SHP77 treated with DMSO at 0.1 percent for 48 hours (cell line): ENCODE measurements at regions not wholly inside any gene's neighbourhood (a gene's known extent, or its start where the extent isn't known, plus 50 kb on each side); places are given as distances from the start of the nearest gene placed in this dataset.

ENCODE experiments used
- DNase-seq: peaks from one replicate; lab custom pipeline; 2025; lab: John Stamatoyannopoulos, UW

- no peak for DNase-seq
These were observed 170.7 kb downstream of the NEBL start for GRCh38 chr10:20726381-20726780.

DNA sequence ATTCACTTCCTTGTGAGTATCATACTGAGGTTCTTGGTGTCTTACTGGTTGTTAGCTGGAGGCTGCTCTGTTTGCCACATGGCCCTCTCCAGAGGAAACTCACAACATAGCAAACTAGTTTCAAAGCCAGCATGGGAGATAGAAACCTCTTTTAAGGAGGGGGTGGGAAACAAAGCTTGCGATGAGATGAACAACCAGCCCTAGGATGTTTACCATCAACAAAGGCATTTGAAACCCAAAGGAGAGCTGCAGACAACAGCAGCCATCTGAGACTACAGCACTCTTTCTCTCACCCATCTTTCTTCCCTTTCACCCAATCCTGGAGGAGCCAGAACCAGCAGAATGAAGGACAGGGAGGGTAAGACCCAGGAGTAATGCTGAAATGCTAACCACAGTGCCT is 182.1 kb downstream of the NEBL start:
- DNase-seq: no peak

DNA sequence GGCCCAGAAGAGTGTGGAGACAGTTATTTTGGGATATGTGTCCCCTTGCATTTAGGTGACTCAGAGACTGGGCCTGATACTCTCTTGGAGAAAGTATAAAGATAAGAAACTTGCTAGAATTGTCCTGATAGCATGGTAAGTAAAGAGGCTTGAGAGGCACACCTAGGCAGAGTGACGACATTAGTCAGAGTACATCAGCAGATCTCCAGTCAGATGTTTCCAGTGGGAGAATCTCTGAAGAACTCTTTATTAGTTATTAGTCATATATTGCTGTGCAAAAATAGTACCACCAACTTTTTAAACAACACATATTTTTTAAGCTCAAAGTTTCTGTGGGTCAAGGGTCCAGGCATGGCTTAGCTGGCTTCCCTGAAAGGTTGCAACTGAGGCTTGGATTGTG is 182.6 kb downstream of the NEBL start:
- no peak for DNase-seq

DNA sequence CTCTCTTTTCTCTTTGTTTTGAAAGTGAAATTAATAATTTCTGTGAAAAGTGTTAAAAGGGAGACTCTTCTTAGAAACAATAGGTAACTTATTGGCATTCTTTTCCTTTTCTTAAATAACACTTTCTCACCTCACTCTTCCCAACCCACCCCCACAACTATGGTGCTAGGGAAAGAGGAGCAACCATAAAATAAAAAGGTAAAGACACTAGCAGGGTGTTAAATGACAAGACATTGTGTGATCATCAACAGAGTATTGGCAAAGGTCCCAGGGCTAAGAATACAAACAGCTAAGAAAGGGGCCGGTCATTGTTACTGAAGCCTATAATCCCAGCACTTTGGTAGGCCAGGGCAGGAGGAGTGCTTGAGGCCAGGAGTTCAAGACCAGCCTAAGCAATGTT is 183.7 kb downstream of the NEBL start:
- DNase-seq: no peak

GRCh38 chr10:20712774-20713173 is 184.3 kb downstream of the NEBL start:
- no peak for DNase-seq

DNA sequence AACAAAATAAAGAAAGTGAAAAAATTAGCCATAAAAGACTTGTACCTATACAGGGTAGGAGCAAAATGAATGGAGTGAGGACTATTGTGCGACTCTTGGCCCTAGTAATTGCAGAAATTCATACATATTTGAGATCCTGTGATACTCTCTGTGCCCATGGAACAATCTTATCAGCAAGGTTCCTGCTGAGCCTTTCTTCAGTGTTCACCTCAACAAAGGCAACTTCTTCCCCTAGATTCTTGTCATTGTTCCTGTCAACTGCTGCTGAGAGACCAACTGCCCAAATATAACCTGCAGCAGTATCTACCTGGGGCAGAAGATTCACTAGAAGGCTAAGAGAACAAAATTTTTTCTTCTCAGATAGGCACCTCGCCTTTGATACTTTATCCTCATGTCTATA is 187.4 kb downstream of the NEBL start:
- DNase-seq: no peak

GRCh38 chr10:20708305-20708704 is 188.8 kb downstream of the NEBL start:
- DNase-seq: no peak

GRCh38 chr10:20707251-20707650 is 189.9 kb downstream of the NEBL start:
- DNase-seq: no peak

DNA sequence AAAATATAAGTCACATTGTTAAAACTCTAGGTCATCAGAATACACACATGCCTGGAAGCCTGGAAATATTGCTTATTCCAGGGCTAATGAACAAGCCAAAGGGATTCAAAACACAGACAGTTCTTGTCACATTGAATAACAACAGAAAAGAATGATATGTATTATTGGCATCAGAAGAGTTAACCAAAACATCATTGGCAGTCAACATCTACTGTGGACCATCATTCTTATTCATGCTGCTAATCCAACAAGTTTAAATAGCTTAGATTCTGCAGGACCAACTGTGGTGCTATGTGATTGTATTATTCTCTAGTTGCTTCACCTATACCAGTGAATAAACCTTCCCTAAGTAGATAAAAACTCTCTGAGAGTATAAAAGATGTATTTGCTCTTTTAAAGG is 198.3 kb downstream of the NEBL start:
- DNase-seq: no peak

GRCh38 chr10:20694296-20694695 is 202.8 kb downstream of the NEBL start:
- no peak for DNase-seq

- DNase-seq: no peak
These were observed 208.1 kb downstream of the NEBL start for GRCh38 chr10:20688797-20689544.

- DNase-seq: no peak
These were observed 211.0 kb downstream of the NEBL start for GRCh38 chr10:20686015-20686635.

- no peak for DNase-seq
These were observed 211.6 kb downstream of the NEBL start for GRCh38 chr10:20685462-20685861.

GRCh38 chr10:20683345-20683744 is 213.8 kb downstream of the NEBL start:
- DNase-seq: no peak

DNA sequence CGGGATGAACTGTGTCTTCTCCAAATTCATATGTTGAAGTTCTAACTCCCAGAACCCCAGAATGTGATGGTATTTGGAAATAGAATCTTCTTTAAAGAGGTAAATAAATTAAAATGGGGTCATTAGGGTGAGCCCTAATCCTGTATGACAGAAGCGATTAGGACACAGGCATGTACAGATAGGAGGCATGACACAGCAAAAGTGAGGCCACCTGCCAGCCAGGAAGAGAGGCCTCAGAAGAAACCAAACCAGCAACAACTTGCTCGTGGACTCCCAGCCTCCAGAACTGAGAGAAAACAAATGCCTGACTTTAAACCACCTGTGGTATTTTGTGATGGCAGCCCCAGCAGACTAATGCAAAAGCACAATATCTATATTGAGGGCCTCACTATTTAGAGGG is 214.3 kb downstream of the NEBL start:
- no peak for DNase-seq

DNA sequence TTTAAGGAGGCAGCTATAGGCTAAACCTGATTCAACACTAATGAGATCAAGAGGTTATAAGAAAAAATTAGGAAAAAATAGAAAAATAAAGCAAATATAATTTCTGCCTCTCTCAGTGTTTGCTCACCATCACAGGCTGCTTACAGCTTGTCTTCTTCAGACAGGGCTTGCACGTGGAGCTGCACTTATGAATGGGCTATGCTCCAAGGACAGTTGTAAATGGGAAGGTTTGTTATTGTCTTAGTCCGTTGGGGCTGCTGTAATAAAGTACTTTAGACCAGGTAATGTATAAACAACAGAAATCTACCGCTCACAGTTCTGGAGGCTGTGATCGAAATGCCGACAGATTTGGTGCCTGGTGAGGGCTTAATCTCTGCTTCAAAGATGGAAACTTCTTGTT is 219.8 kb downstream of the NEBL start:
- DNase-seq: no peak

- DNase-seq: no peak
These were observed 222.2 kb downstream of the NEBL start for GRCh38 chr10:20674926-20675325.

GRCh38 chr10:20673175-20673574 is 223.9 kb downstream of the NEBL start:
- no peak for DNase-seq

GRCh38 chr10:20672741-20673140 is 224.4 kb downstream of the NEBL start:
- no peak for DNase-seq

DNA sequence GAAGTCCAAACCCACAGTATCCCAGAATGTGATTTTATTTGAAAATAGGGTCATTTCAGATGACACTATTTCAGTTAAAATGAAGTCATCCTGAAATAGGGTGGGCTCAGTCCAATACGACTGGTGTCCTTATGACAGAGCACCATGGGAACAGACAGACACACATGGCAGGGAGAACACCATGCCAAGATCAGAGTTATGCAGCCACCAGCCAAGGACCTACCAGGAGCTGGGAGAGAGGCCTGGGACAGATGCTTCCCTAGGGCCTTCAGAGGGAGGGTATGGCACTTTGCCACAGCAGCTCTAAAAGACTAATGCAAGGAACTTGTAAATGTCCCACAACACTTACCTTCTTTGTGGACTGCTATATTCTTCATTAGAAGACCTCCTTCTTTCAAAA is 226.5 kb downstream of the NEBL start:
- DNase-seq: no peak

DNA sequence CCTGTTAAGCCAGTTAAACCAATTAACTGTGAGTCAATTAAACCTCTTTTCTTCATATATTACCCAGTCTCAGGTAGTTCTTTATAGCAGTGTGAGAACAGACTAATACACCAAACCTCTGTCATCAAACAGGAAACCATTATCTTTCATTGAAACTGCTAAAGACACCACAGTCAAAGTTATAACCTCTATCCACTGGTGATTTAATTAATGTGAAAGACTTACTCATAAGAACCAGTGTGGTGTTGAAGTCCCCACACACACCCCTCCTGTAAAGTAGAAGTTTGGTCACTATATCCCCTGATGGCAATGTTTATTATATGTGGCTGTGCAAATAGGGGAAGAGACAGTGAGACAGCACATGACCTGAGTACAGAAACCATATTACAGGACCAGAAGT is 228.1 kb downstream of the NEBL start:
- DNase-seq: no peak

DNA sequence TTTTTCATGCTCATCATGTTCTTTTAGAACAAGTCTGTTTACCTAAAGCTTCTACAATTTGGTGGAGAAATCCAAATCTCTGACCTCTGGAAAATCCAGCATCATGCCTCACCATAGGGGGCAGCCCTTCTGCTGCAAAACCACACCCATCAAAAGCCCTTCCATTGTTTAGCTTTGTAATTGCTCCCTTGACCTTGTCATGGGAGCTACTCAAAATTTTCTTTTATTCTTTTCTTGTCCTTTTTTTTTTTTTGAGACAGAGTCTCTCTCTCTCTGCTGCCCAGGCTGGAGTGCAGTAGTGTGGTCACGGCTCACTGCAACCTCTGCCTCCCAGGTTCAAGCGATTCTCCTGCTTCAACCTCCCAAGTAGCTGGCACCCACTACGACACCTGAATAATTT is 234.4 kb downstream of the NEBL start:
- DNase-seq: no peak

GRCh38 chr10:20659225-20659624 is 237.9 kb downstream of the NEBL start:
- no peak for DNase-seq

- DNase-seq: no peak
These were observed 239.0 kb downstream of the NEBL start for GRCh38 chr10:20658158-20658557.
